Effector memory CD8-positive, alpha-beta T cell (primary cell): ENCODE measurements at regions not wholly inside any gene's neighbourhood (a gene's known extent, or its start where the extent isn't known, plus 50 kb on each side); places are given as distances from the start of the nearest gene placed in this dataset.
"Not testable (repeated sequence)": the region's sequence is repeated elsewhere in the genome, so short reads cannot be mapped to it uniquely, and the experiment has no call there.

Source experiments
- ATAC-seq: fragments of 150-1000 bp; cut with Tn5 transposase; replicated peaks from 2 replicates; pipeline ENCODE4 v1.10.0; 2021; ENCODE audit warnings: mild to moderate bottlenecking, moderate library complexity
- DNase-seq, 3 experiments: peaks; one replicate each; pipeline ENCODE4 v3.0.0; 2021
- H3K27ac Mint-ChIP-seq, 2 donors: one replicate each; pipeline ENCODE4 v1.8.0; 2022; ENCODE audit warnings: mild to moderate bottlenecking in 2 of 2, mixed read lengths in 2 of 2, moderate library complexity in 2 of 2
- H3K27me3 Mint-ChIP-seq, 2 donors: one replicate each; pipeline ENCODE4 v1.8.0; 2022; ENCODE audit warnings: mixed read lengths in 2 of 2
- H3K36me3 Mint-ChIP-seq: one replicate; pipeline ENCODE4 v1.8.0; 2022; ENCODE audit warnings: mild to moderate bottlenecking, moderate library complexity, mixed read lengths; ENCODE audit not compliant: insufficient read depth
- H3K4me1 Mint-ChIP-seq, 2 donors: one replicate each; pipeline ENCODE4 v1.8.0; 2022; ENCODE audit warnings: low read depth in 2 of 2, mixed read lengths in 2 of 2
- H3K4me3 Mint-ChIP-seq, 2 donors: one replicate each; pipeline ENCODE4 v1.8.0; 2022; ENCODE audit warnings: mild to moderate bottlenecking in 2 of 2, mixed read lengths in 2 of 2, moderate library complexity in 2 of 2
- H3K9me3 Mint-ChIP-seq, 2 donors: one replicate each; pipeline ENCODE4 v1.8.0; 2022; ENCODE audit warnings: mixed read lengths in 2 of 2

DNA sequence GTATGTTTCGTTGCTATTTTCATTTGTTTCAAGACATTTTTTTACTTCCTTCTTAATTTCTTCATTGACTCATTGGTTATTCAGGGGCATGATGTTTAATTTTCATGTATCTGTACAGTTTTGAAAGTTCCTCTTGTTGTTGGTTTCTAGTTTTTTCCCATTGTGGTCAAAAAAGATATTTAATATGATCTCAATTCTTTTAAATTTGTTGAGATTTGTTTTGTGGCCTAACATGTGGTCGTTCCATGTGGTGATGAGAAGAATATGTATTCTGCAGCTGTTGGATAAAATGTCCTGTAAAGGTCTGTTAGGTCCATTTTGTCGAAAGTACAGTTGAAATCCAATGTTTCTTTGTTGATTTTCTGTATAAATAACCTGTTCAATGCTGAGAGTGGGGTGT lies 110.3 kb upstream of the MAP4K4 start:
- DNase-seq (no peak), ATAC-seq (no peak)
- H3K4me1 Mint-ChIP-seq = no peaks in the 10 kb centered on the region
- H3K36me3 Mint-ChIP-seq = no peaks in the 10 kb centered on the region
- H3K27me3 Mint-ChIP-seq = peaks cover 14 to 17% of the 10 kb centered on the region in 2 donors
- H3K4me3 Mint-ChIP-seq = no peak overlapping the region
- no peak overlapping the region for H3K27ac Mint-ChIP-seq
- peaks cover 4 to 9% of the 10 kb centered on the region in 2 donors for H3K9me3 Mint-ChIP-seq

- Mint-ChIP-seq H3K27ac (no peak overlapping the region), H3K27me3 (peaks cover 3 to 13% of the 10 kb centered on the region in 2 donors), H3K4me1 (no peaks in the 10 kb centered on the region), H3K9me3 (peaks cover 3 to 4% of the 10 kb centered on the region in 2 donors), H3K36me3 (no peaks in the 10 kb centered on the region), H3K4me3 (no peak overlapping the region)
- DNase-seq (no peak), ATAC-seq (no peak)
Observed at GRCh38 chr2:101583861-101584260, 108.9 kb upstream of the RFX8 start.

GRCh38 chr2:101581675-101582299 lies 106.9 kb upstream of the RFX8 start:
- no peak for DNase-seq
- Mint-ChIP-seq H3K4me3 (no peak overlapping the region), H3K27ac (no peak overlapping the region), H3K4me1 (no peaks in the 10 kb centered on the region), H3K9me3 (peaks cover 0 to 3% of the 10 kb centered on the region in 2 donors), H3K27me3 (peaks cover 0 to 10% of the 10 kb centered on the region in 2 donors), H3K36me3 (no peaks in the 10 kb centered on the region)
- no peak for ATAC-seq

DNA sequence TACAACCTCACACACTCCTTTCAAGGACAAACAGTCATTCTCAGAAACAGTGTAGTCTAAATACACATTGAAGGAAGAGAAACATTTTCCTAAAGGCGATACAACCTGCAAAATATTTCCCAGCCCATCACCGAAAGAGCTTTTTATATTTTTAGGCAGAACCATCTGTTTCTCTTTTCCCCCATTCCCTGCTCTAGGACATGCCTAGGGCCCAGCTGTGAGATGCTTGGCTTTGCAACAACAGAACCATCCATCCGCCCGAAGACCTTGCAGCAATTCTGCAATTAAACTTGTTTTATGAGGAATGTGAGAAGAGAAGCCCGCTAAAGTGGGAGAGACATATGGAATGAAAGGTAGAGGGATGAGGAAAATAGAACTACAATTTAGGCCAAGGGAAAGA lies 105.6 kb upstream of the RFX8 start:
- ATAC-seq (no peak), DNase-seq (no peak)
- Mint-ChIP-seq H3K36me3 (no peaks in the 10 kb centered on the region), H3K4me3 (no peak overlapping the region), H3K27ac (no peak overlapping the region), H3K27me3 (peaks cover 0 to 10% of the 10 kb centered on the region in 2 donors), H3K4me1 (no peaks in the 10 kb centered on the region), H3K9me3 (peaks cover 0 to 3% of the 10 kb centered on the region in 2 donors)

DNA sequence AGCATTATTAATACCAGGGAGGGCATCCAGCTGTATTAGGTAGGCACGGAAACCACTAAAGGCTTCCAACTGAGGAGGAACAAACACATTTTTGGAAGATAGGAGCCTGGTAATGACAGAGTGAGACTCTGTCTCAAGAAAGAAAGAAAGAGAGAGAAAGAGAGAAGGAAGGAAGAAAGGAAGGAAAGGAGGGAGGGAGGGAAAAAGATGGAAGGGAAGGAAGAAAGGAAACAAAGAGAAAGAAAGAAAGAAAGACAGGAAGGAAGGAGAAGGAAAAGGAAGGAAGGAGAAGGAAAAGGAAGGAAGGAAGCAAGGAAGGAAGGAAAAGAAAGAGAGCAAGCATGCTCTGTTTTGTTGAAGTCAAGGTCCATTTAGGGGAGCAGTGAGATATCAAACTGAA lies 103.8 kb upstream of the RFX8 start:
- Mint-ChIP-seq H3K9me3 (no peaks in the 10 kb centered on the region), H3K4me3 (no peak overlapping the region), H3K27ac (peak overlapping the region in 1 of 2 donors; percentile 35), H3K4me1 (no peaks in the 10 kb centered on the region), H3K36me3 (no peaks in the 10 kb centered on the region), H3K27me3 (peaks cover 0 to 10% of the 10 kb centered on the region in 2 donors)
- DNase-seq (no peak), ATAC-seq (no peak)

GRCh38 chr2:101578135-101578534 lies 103.2 kb upstream of the RFX8 start:
- H3K27ac Mint-ChIP-seq = peak overlapping the region in 1 of 2 donors; percentile 35
- H3K4me3 Mint-ChIP-seq, H3K27me3 Mint-ChIP-seq, H3K36me3 Mint-ChIP-seq, H3K9me3 Mint-ChIP-seq, DNase-seq, ATAC-seq, H3K4me1 Mint-ChIP-seq: not testable (repeated sequence)

GRCh38 chr2:101577173-101577572 lies 102.3 kb upstream of the RFX8 start:
- no peaks in the 10 kb centered on the region for H3K9me3 Mint-ChIP-seq
- H3K4me1 Mint-ChIP-seq = peaks cover 0 to 1% of the 10 kb centered on the region in 2 donors
- H3K36me3 Mint-ChIP-seq = no peaks in the 10 kb centered on the region
- H3K4me3 Mint-ChIP-seq = no peak overlapping the region
- H3K27me3 Mint-ChIP-seq = peaks cover 0 to 11% of the 10 kb centered on the region in 2 donors
- no peak overlapping the region for H3K27ac Mint-ChIP-seq
- DNase-seq (no peak), ATAC-seq (no peak)

DNA sequence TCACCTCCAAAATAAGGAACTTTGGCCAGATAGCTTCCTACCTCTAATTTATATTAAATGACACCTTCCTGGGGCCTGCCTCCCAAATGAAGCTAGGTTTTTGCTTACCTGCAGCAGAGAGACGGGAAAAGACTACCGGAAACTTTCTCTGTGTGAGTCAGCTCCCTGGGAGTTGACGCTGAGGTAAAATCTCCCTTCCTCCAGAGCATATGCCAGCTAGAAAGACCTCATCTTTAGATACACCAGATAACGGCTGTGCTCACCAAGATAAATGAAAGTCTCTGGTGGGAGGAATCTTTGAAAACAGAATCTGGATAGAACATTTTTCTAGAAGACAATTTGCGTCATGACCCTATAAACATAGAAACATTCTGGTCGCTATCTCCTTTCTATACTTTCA lies 99.7 kb upstream of the RFX8 start:
- Mint-ChIP-seq H3K36me3 (peaks cover 4% of the 10 kb centered on the region), H3K27ac (no peak overlapping the region), H3K9me3 (no peaks in the 10 kb centered on the region), H3K27me3 (peaks cover 0 to 14% of the 10 kb centered on the region in 2 donors), H3K4me3 (no peak overlapping the region), H3K4me1 (peaks cover 7 to 9% of the 10 kb centered on the region in 2 donors)
- no peak for DNase-seq
- ATAC-seq = no peak

GRCh38 chr2:101571951-101572350 lies 97.0 kb upstream of the RFX8 start:
- H3K27me3 Mint-ChIP-seq = peaks cover 4 to 7% of the 10 kb centered on the region in 2 donors
- H3K36me3 Mint-ChIP-seq = peaks cover 4% of the 10 kb centered on the region
- H3K27ac Mint-ChIP-seq = no peak overlapping the region
- no peak overlapping the region for H3K4me3 Mint-ChIP-seq
- H3K9me3 Mint-ChIP-seq = no peaks in the 10 kb centered on the region
- peaks cover 7 to 9% of the 10 kb centered on the region in 2 donors for H3K4me1 Mint-ChIP-seq
- DNase-seq = no peak
- no peak for ATAC-seq

DNA sequence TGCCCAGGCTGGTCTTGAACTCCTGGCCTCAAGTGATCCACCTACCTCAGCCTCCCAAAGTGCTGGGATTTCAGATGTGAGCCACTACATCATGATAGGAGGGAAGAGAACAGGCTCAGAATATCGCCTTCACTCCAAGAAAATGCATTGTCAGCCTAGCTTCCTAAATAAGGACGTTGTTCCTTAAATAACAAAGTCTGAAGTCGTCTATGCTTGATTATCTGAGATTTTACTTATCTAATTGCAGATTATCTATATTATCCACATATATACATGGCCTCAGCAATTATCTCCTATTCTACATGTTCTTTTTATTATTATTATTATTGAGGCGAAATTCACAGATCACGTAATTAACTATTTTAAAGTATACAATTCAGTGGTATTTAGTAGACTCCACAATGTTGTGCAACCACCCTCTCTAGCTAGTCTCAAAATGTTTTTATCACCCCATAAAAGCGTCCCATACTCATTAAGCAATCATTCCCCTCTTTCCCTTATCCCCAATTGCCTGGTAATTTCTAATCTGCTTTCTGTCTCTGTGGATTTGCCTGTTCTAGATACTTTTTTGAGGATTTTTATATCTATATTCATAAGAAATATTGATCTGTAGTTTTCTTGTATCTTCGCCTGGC lies 95.1 kb upstream of the RFX8 start:
- peak overlapping the region in 1 of 2 donors; percentile 71 for H3K27ac Mint-ChIP-seq
- DNase-seq = no peak
- H3K9me3 Mint-ChIP-seq = no peaks in the 10 kb centered on the region
- H3K27me3 Mint-ChIP-seq = peaks cover 22 to 27% of the 10 kb centered on the region in 2 donors
- peak overlapping the region in 1 of 2 donors; percentile 42 for H3K4me3 Mint-ChIP-seq
- peaks cover 7 to 9% of the 10 kb centered on the region in 2 donors for H3K4me1 Mint-ChIP-seq
- ATAC-seq = no peak
- peaks cover 4% of the 10 kb centered on the region for H3K36me3 Mint-ChIP-seq

GRCh38 chr2:101568969-101569368 lies 94.1 kb upstream of the RFX8 start:
- no peak for DNase-seq
- ATAC-seq = no peak
- Mint-ChIP-seq H3K4me3 (no peak overlapping the region), H3K9me3 (no peaks in the 10 kb centered on the region), H3K27ac (peak overlapping the region in 1 of 2 donors; percentile 6), H3K4me1 (peaks cover 7 to 11% of the 10 kb centered on the region in 2 donors), H3K36me3 (peaks cover 4% of the 10 kb centered on the region), H3K27me3 (peaks cover 32 to 37% of the 10 kb centered on the region in 2 donors)

GRCh38 chr2:101566632-101567228 lies 91.8 kb upstream of the RFX8 start:
- H3K4me1 Mint-ChIP-seq = peaks cover 7 to 12% of the 10 kb centered on the region in 2 donors
- H3K4me3 Mint-ChIP-seq = no peak overlapping the region
- peaks cover 30 to 37% of the 10 kb centered on the region in 2 donors for H3K27me3 Mint-ChIP-seq

GRCh38 chr2:101563849-101564248 lies 88.9 kb upstream of the RFX8 start:
- H3K4me1 Mint-ChIP-seq = peaks cover 13 to 18% of the 10 kb centered on the region in 2 donors
- no peak for DNase-seq
- no peak overlapping the region for H3K4me3 Mint-ChIP-seq
- H3K36me3 Mint-ChIP-seq = peaks cover 2% of the 10 kb centered on the region
- ATAC-seq = no peak
- no peak overlapping the region for H3K27ac Mint-ChIP-seq
- peaks cover 0 to 13% of the 10 kb centered on the region in 2 donors for H3K9me3 Mint-ChIP-seq
- peaks cover 30 to 37% of the 10 kb centered on the region in 2 donors for H3K27me3 Mint-ChIP-seq

More at GRCh38 chr2:101566632-101567228, 91.8 kb upstream of the RFX8 start:
- no peak overlapping the region for H3K27ac Mint-ChIP-seq
- no peaks in the 10 kb centered on the region for H3K9me3 Mint-ChIP-seq
- DNase-seq (no peak), ATAC-seq (no peak)
- peaks cover 4% of the 10 kb centered on the region for H3K36me3 Mint-ChIP-seq
